PC-9 (cell line): ENCODE measurements at regions not wholly inside any gene's neighbourhood (a gene's known extent, or its start where the extent isn't known, plus 50 kb on each side); places are given as distances from the start of the nearest gene placed in this dataset.

Experiments used
- BruUV-seq: library from RNA; stranded (reverse); fragments of 400-500 nt; replicated peaks from 2 replicates; lab custom pipeline; 2021; lab: Mats Ljungman, UMichigan
- CTCF ChIA-PET: fragments of 300-600 bp; sonication (Branson Sonifier 250); formaldehyde crosslinking; loops from one replicate; lab custom pipeline; 2022; ENCODE audit warnings: antibody characterized with exemption; lab: Charles Lee
- POLR2A ChIA-PET: fragments of 300-600 bp; sonication (Branson Sonifier 250); formaldehyde crosslinking; loops from one replicate; lab custom pipeline; 2022; ENCODE audit warnings: antibody characterized with exemption; ENCODE audit not compliant: unreplicated experiment; lab: Charles Lee
- DNase-seq, 2 experiments: peaks; one replicate each; pipeline versions ENCODE4 v3.0.0 to v3.0.0-alpha.2; 2015 to 2022; ENCODE audit warnings: mixed read lengths in 1 of 2
- H2AFZ ChIP-seq: fragments of 200-600 bp; sonication (generic); 2 replicates; pipeline ENCODE4 v1.8.1; 2017; ENCODE audit warnings: antibody characterized with exemption
- H3F3A ChIP-seq: fragments of 200-600 bp; sonication (generic); 2 replicates; pipeline ENCODE4 v1.8.1; 2017; ENCODE audit warnings: antibody characterized with exemption, mild to moderate bottlenecking, low read depth; ENCODE audit not compliant: insufficient read depth
- H3K27ac ChIP-seq: fragments of 200-600 bp; sonication (generic); 2 replicates; pipeline ENCODE4 v1.6.1; 2016; ENCODE audit warnings: mixed run types
- H3K27me3 ChIP-seq: fragments of 200-600 bp; sonication (generic); 2 replicates; pipeline ENCODE4 v1.6.1; 2016; ENCODE audit warnings: low read depth, mixed run types; ENCODE audit not compliant: insufficient read depth
- H3K36me3 ChIP-seq: fragments of 200-600 bp; sonication (generic); 2 replicates; pipeline ENCODE4 v1.6.1; 2016; ENCODE audit warnings: low read depth, mixed run types
- H3K4me1 ChIP-seq: fragments of 200-600 bp; sonication (generic); replicated peaks from 2 replicates; pipeline ENCODE4 v1.6.1; 2016; ENCODE audit warnings: mixed run types; ENCODE audit not compliant: insufficient read depth
- H3K4me2 ChIP-seq: fragments of 200-600 bp; sonication (generic); 2 replicates; pipeline ENCODE4 v1.6.1; 2017; ENCODE audit warnings: mixed run types
- H3K4me3 ChIP-seq: fragments of 200-600 bp; sonication (generic); 2 replicates; pipeline ENCODE4 v1.6.1; 2016; ENCODE audit warnings: mixed run types
- H3K79me2 ChIP-seq: fragments of 200-600 bp; sonication (generic); 2 replicates; pipeline ENCODE4 v1.6.1; 2017; ENCODE audit warnings: low read depth, mixed run types
- H3K9me2 ChIP-seq: fragments of 200-600 bp; sonication (generic); 2 replicates; pipeline ENCODE4 v1.8.1; 2017; ENCODE audit warnings: mild to moderate bottlenecking; ENCODE audit not compliant: insufficient read depth
- H3K9me3 ChIP-seq: fragments of 200-600 bp; sonication (generic); 2 replicates; pipeline ENCODE4 v1.8.1; 2016; ENCODE audit warnings: low read depth; ENCODE audit not compliant: insufficient read depth
- H4K20me1 ChIP-seq: fragments of 200-600 bp; sonication (generic); 2 replicates; pipeline ENCODE4 v1.8.1; 2017; ENCODE audit not compliant: insufficient read depth
- EZH2 ChIP-seq: fragments of 200-600 bp; sonication (generic); IDR thresholded peaks from 2 replicates; pipeline ENCODE4 v1.8.0; 2017; ENCODE audit warnings: antibody characterized with exemption, low read depth
- intact Hi-C: fragments of 100-400 bp; cut with micrococcal nuclease; formaldehyde crosslinking; loops from one replicate; pipeline ENCODE4 v1.10.0; 2022; ENCODE audit not compliant: unreplicated experiment
- TF ChIP-seq, protein P1 (sequence below): fragments of 200-600 bp; sonication (generic); conservative IDR thresholded peaks from 2 replicates; pipeline ENCODE4 v1.6.1; 2017; ENCODE audit warnings: mixed run types, antibody characterized with exemption, mild to moderate bottlenecking, moderate library complexity

DNA sequence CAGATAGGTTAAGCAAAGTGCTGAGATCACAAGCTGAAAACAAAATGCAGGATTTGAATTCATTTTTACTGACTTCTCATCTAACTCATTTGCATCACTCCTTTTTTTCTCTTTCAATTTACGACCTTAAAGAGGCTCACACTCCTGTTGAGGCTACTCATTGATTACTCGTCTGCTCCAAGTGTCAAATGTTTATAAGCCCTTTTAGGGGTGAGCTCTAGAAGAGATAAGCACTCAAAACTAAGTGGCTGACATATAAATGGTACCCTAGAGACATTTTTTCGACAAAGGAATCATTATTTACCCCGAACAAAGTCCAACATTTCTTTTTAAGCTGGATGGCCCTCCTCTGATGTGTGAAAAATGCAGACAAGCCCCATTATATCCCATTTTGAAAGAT lies 483.1 kb downstream of the MAT2B start:
- no TSS peak for BruUV-seq
- no peaks in the 10 kb centered on the region for H3K36me3 ChIP-seq
- intact Hi-C loops, result no loop called here
- POLR2A ChIA-PET, result no interaction called here
- no peak overlapping the region for H2AFZ ChIP-seq
- no peaks in the 10 kb centered on the region for H3K9me3 ChIP-seq
- no peaks in the 10 kb centered on the region for H3K27me3 ChIP-seq
- H3K79me2 ChIP-seq, result no peaks in the 10 kb centered on the region
- no peaks in the 10 kb centered on the region for H3F3A ChIP-seq
- H3K4me2 ChIP-seq, result no peak overlapping the region
- no peak overlapping the region for H3K27ac ChIP-seq
- TF ChIP-seq, protein P1, sequence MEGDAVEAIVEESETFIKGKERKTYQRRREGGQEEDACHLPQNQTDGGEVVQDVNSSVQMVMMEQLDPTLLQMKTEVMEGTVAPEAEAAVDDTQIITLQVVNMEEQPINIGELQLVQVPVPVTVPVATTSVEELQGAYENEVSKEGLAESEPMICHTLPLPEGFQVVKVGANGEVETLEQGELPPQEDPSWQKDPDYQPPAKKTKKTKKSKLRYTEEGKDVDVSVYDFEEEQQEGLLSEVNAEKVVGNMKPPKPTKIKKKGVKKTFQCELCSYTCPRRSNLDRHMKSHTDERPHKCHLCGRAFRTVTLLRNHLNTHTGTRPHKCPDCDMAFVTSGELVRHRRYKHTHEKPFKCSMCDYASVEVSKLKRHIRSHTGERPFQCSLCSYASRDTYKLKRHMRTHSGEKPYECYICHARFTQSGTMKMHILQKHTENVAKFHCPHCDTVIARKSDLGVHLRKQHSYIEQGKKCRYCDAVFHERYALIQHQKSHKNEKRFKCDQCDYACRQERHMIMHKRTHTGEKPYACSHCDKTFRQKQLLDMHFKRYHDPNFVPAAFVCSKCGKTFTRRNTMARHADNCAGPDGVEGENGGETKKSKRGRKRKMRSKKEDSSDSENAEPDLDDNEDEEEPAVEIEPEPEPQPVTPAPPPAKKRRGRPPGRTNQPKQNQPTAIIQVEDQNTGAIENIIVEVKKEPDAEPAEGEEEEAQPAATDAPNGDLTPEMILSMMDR, result no peak
- no peak for TF ChIP-seq EZH2
- CTCF ChIA-PET, result no interaction called here
- no peaks in the 10 kb centered on the region for H3K4me1 ChIP-seq
- H3K4me3 ChIP-seq, result no peak overlapping the region
- no peaks in the 10 kb centered on the region for H4K20me1 ChIP-seq
- no peak for DNase-seq
- no peaks in the 10 kb centered on the region for H3K9me2 ChIP-seq

DNA sequence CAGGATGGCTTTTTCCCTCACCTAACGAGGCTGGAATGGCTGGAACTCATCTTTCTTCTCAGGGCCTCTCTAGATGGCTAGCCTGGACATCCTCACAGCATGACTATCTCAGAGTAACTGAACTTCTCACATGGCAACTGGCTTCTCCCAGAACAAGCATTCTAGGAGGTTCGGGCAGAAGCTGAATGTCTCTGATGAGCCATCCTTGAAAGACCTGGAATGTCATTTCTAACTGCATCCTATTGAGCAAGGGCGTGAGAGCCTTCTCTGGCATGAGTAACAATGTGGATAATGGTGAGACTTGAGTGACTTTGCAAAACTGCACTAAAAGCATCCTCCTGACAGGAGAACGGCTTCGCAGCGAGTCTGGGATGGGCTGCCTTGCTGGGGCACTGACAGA lies 487.7 kb downstream of the MAT2B start:
- BruUV-seq, result no TSS peak
- Histone ChIP-seq H3K36me3 (no peaks in the 10 kb centered on the region), H3K9me2 (no peaks in the 10 kb centered on the region), H4K20me1 (no peaks in the 10 kb centered on the region), H2AFZ (no peak overlapping the region), H3K9me3 (no peaks in the 10 kb centered on the region), H3K4me2 (no peak overlapping the region), H3K79me2 (no peaks in the 10 kb centered on the region), H3F3A (no peaks in the 10 kb centered on the region), H3K27ac (no peak overlapping the region), H3K4me3 (no peak overlapping the region), H3K27me3 (no peaks in the 10 kb centered on the region), H3K4me1 (no peaks in the 10 kb centered on the region)
- intact Hi-C loops, result no loop called here
- CTCF ChIA-PET, result no interaction called here
- no peak for DNase-seq
- POLR2A ChIA-PET, result no interaction called here
- TF ChIP-seq, protein P1, result no peak
- TF ChIP-seq EZH2, result no peak

DNA sequence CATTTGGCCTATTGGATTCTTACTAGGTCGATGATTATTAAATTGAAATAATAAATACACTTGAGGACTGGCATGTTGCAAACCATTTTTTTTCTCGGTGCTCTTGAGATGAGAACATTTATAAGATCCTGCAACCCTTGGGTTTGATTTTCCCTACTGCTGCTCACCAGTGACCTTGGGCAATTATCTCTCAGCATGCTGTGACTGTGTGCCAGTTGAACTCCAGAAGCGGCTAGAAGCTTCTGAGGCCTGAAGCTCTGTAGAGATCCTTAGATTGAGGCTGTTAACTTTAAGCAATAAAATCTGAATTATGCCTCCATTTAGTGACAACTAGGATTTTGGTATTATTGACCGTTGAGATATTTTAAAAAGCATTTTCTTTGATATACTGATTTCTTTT lies 489.8 kb downstream of the MAT2B start:
- intact Hi-C loops, result no loop called here
- POLR2A ChIA-PET, result no interaction called here

More for the DNA sequence above, 489.8 kb downstream of the MAT2B start:
- no peak for DNase-seq
- CTCF ChIA-PET, result no interaction called here
- Histone ChIP-seq H2AFZ (no peak overlapping the region), H4K20me1 (no peaks in the 10 kb centered on the region), H3K36me3 (no peaks in the 10 kb centered on the region), H3K9me2 (no peaks in the 10 kb centered on the region), H3K9me3 (no peaks in the 10 kb centered on the region), H3K79me2 (no peaks in the 10 kb centered on the region), H3K4me1 (no peaks in the 10 kb centered on the region), H3K27ac (no peak overlapping the region), H3K27me3 (no peaks in the 10 kb centered on the region), H3K4me3 (no peak overlapping the region), H3F3A (no peaks in the 10 kb centered on the region), H3K4me2 (no peak overlapping the region)
- BruUV-seq, result no TSS peak
- no peak for TF ChIP-seq EZH2
- TF ChIP-seq, protein P1, result no peak
